ENCODE measurements at regions not wholly inside any gene's neighbourhood (a gene's known extent, or its start where the extent isn't known, plus 50 kb on each side); places are given as distances from the start of the nearest gene placed in this dataset.

- Histone ChIP-seq H2AK5ac (ENCODE audit: low read depth, low read length) (no peak overlapping the region), H3K27ac (ENCODE audit: insufficient read depth, low read length) (no peak overlapping the region), H2AK9ac (replicated peaks; ENCODE audit: low read depth, low read length, poor library complexity) (no peak overlapping the region), H4K91ac (ENCODE audit: insufficient read depth, low read depth, low read length) (no peak overlapping the region), H3K9ac (ENCODE audit: low read depth, low read length) (no peak overlapping the region), H3K4ac (ENCODE audit: low read depth, low read length) (no peak overlapping the region), H3K79me1 (ENCODE audit: low read depth in 1 of 2, low read length in 2 of 2) (no peaks in the 10 kb centered on the region), H4K8ac (ENCODE audit: low read depth in 2 of 2, low read length in 2 of 2) (no peak overlapping the region), H2AFZ (replicated peaks; ENCODE audit: low read length, poor library complexity) (no peak overlapping the region), H3K56ac (ENCODE audit: extremely low read depth, insufficient read depth, low read length) (no peak overlapping the region), H3K27me3 (ENCODE audit: control insufficient read depth, insufficient read depth, low read length) (no peaks in the 10 kb centered on the region), H3K36me3 (ENCODE audit: control insufficient read depth, insufficient read depth, low read length) (no peaks in the 10 kb centered on the region), H3K4me2 (ENCODE audit: low read depth, low read length) (no peak overlapping the region), H3K9me1 (ENCODE audit: insufficient read depth, low read length) (no peaks in the 10 kb centered on the region), H3K14ac (replicated peaks; ENCODE audit: low read depth, low read length) (no peak overlapping the region), H2BK15ac (ENCODE audit: low read depth, low read length) (no peak overlapping the region), H3K4me3 (ENCODE audit: insufficient read depth, low read depth, low read length) (no peak overlapping the region), H4K20me1 (ENCODE audit: insufficient read depth, low read length) (no peaks in the 10 kb centered on the region), H3K18ac (ENCODE audit: low read depth, low read length) (no peak overlapping the region), H3K23ac (ENCODE audit: low read depth, low read length) (no peak overlapping the region), H3K9me3 (ENCODE audit: control insufficient read depth, insufficient read depth, low read length) (peaks cover 20% of the 10 kb centered on the region), H4K5ac (ENCODE audit: low read depth, low read length) (no peak overlapping the region), H2BK5ac (ENCODE audit: low read depth, low read length, poor library complexity, severe bottlenecking) (no peak overlapping the region), H3K4me1 (ENCODE audit: control insufficient read depth, insufficient read depth, low read length) (no peaks in the 10 kb centered on the region), H2BK120ac (ENCODE audit: low read depth, low read length) (no peak overlapping the region), H2BK20ac (ENCODE audit: low read depth, low read length) (no peak overlapping the region)
- TF ChIP-seq SMC3 (IDR thresholded peaks at IDR 0.05; ENCODE audit: low read depth, low read length) (no peak), NFE2L2 (IDR thresholded peaks at IDR 0.05; ENCODE audit: low read depth, low read length) (no peak), RAD21 (IDR thresholded peaks at IDR 0.05; ENCODE audit: low read length) (no peak), FOS (IDR thresholded peaks at IDR 0.05; ENCODE audit: low read depth, low read length) (no peak), BHLHE40 (IDR thresholded peaks at IDR 0.05; ENCODE audit: low read depth, low read length) (no peak), MAFK (IDR thresholded peaks at IDR 0.05; ENCODE audit: low read depth, low read length) (no peak)
- TF ChIP-seq, protein P1, sequence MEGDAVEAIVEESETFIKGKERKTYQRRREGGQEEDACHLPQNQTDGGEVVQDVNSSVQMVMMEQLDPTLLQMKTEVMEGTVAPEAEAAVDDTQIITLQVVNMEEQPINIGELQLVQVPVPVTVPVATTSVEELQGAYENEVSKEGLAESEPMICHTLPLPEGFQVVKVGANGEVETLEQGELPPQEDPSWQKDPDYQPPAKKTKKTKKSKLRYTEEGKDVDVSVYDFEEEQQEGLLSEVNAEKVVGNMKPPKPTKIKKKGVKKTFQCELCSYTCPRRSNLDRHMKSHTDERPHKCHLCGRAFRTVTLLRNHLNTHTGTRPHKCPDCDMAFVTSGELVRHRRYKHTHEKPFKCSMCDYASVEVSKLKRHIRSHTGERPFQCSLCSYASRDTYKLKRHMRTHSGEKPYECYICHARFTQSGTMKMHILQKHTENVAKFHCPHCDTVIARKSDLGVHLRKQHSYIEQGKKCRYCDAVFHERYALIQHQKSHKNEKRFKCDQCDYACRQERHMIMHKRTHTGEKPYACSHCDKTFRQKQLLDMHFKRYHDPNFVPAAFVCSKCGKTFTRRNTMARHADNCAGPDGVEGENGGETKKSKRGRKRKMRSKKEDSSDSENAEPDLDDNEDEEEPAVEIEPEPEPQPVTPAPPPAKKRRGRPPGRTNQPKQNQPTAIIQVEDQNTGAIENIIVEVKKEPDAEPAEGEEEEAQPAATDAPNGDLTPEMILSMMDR (conservative IDR thresholded peaks at IDR 0.05; ENCODE audit: low read depth, low read length) = no peak
- ChIA-PET CTCF (no interaction called here), POLR2A (ENCODE audit: unreplicated experiment) (no interaction called here)
- no TSS peak for BruUV-seq (replicated peaks)
- in situ Hi-C loops (cut with MboI; ENCODE audit: low sequenced_read_pairs) (no loop called here), intact Hi-C loops (cut with micrococcal nuclease) (no loop called here), dilution Hi-C loops (cut with HindIII; ENCODE audit: low sequenced_read_pairs, unreplicated experiment) (no loop called here)
- no CpG with 5 or more reads among the region's 2 CpGs for WGBS, 2 experiments (ENCODE audit: extremely low coverage in 2 of 2, insufficient read length in 1 of 2)
- ATAC-seq (ENCODE audit: low read depth) = no peak
- no peak for DNase-seq
Observed at GRCh38 chr1:239467730-239468129, 81.4 kb downstream of the CHRM3 start.

All from IMR-90 (cell line).